K562 (cell line): ENCODE measurements at regions not wholly inside any gene's neighbourhood (a gene's known extent, or its start where the extent isn't known, plus 50 kb on each side); places are given as distances from the start of the nearest gene placed in this dataset.

Experiments used
- ATAC-seq: fragments of 200-7000 bp; cut with Tn5 transposase; 3 replicates; pipeline ENCODE4 v1.9.1; 2020; ENCODE audit warnings: moderate library complexity
- BruUV-seq: library from RNA; stranded (reverse); fragments of 400-500 nt; replicated peaks from 2 replicates; lab custom pipeline; 2021; lab: Mats Ljungman, UMichigan
- CTCF ChIA-PET: fragments of 300-600 bp; formaldehyde crosslinking; extraction: SDS; loops from one replicate; lab custom pipeline; 2021; ENCODE audit warnings: low intra/inter-chr PET ratio; lab: Yijun Ruan, JAX
- POLR2A ChIA-PET: fragments of 300-600, 350-650 bp; sonication (Branson Sonifier 250); formaldehyde crosslinking; extraction: SDS; loops from one replicate; lab custom pipeline; 2021; ENCODE audit warnings: antibody characterized with exemption, inconsistent platforms; lab: Yijun Ruan, JAX
- DNase-seq, 4 experiments: peaks; one replicate each; pipeline versions ENCODE4 v3.0.0 to v3.0.0-alpha.2; 2011 to 2018; ENCODE audit warnings: low spot score in 3 of 4, mixed read lengths in 3 of 4; ENCODE audit errors: extremely low read depth in 1 of 4
- FAIRE-seq: peaks from 2 replicates; lab custom pipeline; 2011; peaks lifted over from hg19 to GRCh38; lab: Jason Lieb, UNC
- H2AFZ ChIP-seq: 2 replicates; pipeline ENCODE4 v1.6.0; 2011; ENCODE audit warnings: low read depth, low read length, control low read depth, inconsistent platforms
- H3K27ac ChIP-seq: fragments of 200-600 bp; 3 replicates; pipeline ENCODE4 v1.8.0; 2011; ENCODE audit warnings: low read depth, mild to moderate bottlenecking, control low read depth, inconsistent platforms, low read length, moderate library complexity, mixed read lengths; ENCODE audit errors: extremely low read depth
- H3K27me3 ChIP-seq, 2 experiments: fragments of 300-600 bp in 1 of 2; 2 replicates in 1 of 2; 3 replicates in 1 of 2; pipeline versions ENCODE4 v1.6.0 to v1.8.0; 2011; ENCODE audit warnings: inconsistent platforms in 2 of 2, low read length in 2 of 2, mild to moderate bottlenecking in 1 of 2, mixed read lengths in 1 of 2, moderate library complexity in 1 of 2; ENCODE audit not compliant: control insufficient read depth in 2 of 2, insufficient read depth in 2 of 2
- H3K36me3 ChIP-seq: fragments of 300-600 bp; 3 replicates; pipeline ENCODE4 v1.8.0; 2011; ENCODE audit warnings: mild to moderate bottlenecking, low read length, inconsistent platforms; ENCODE audit not compliant: control insufficient read depth, insufficient read depth
- H3K4me1 ChIP-seq, 2 experiments: fragments of 200-600 bp in 1 of 2; replicated peaks in 1 of 2; 2 replicates in 1 of 2; 3 replicates in 1 of 2; pipeline versions ENCODE4 v1.5.1 to v1.8.0; 2011; ENCODE audit warnings: inconsistent platforms in 2 of 2, low read length in 2 of 2, mild to moderate bottlenecking in 1 of 2, mixed read lengths in 1 of 2, moderate library complexity in 1 of 2; ENCODE audit not compliant: control insufficient read depth in 2 of 2, insufficient read depth in 2 of 2
- H3K4me2 ChIP-seq: 2 replicates; pipeline ENCODE4 v1.6.1; 2011; ENCODE audit warnings: low read length, control low read depth, inconsistent platforms, mixed read lengths; ENCODE audit not compliant: insufficient read depth
- H3K4me3 ChIP-seq: fragments of 200-600 bp; sonication (generic), shearing (Covaris generic); 2 replicates; pipeline ENCODE4 v1.5.1; 2016; ENCODE audit warnings: control low read depth, inconsistent platforms
- H3K79me2 ChIP-seq: fragments of 200-600 bp; 3 replicates; pipeline ENCODE4 v1.8.0; 2011; ENCODE audit warnings: low read length, inconsistent platforms; ENCODE audit not compliant: control insufficient read depth, insufficient read depth
- H3K9ac ChIP-seq, 2 experiments: 2 replicates each; pipeline versions ENCODE4 v1.6.0 to v1.6.1; 2011; ENCODE audit warnings: low read depth in 2 of 2, low read length in 2 of 2, control low read depth in 1 of 2, inconsistent platforms in 1 of 2, mild to moderate bottlenecking in 1 of 2, mixed read lengths in 1 of 2; ENCODE audit not compliant: insufficient read depth in 1 of 2
- H3K9me1 ChIP-seq: one replicate; pipeline ENCODE4 v1.6.0; 2011; ENCODE audit warnings: inconsistent platforms, mild to moderate bottlenecking, low read length, moderate library complexity; ENCODE audit not compliant: control insufficient read depth, insufficient read depth
- H3K9me3 ChIP-seq: replicated peaks from 2 replicates; pipeline ENCODE4 v1.5.1; 2011; ENCODE audit warnings: low read depth, low read length, inconsistent platforms; ENCODE audit not compliant: control insufficient read depth, insufficient read depth
- H4K20me1 ChIP-seq: replicated peaks from 2 replicates; pipeline ENCODE4 v1.6.1; 2011; ENCODE audit warnings: low read length, inconsistent platforms, mixed read lengths; ENCODE audit not compliant: control insufficient read depth, insufficient read depth
- BHLHE40 ChIP-seq: IDR thresholded peaks from 2 replicates; pipeline ENCODE4 v1.6.1; 2011; ENCODE audit warnings: low read length, improper control_type of control experiment
- CAMTA2 ChIP-seq: fragments of 250-450 bp; sonication (Bioruptor Pico); conservative IDR thresholded peaks from 2 replicates; pipeline ENCODE4 v1.5.1; 2022
- CBX2 ChIP-seq: fragments of 200-600 bp; sonication (generic); IDR thresholded peaks from one replicate; pipeline ENCODE4 v1.6.1; 2012; ENCODE audit warnings: mild to moderate bottlenecking, low read length, inconsistent platforms; ENCODE audit not compliant: insufficient read depth, poor library complexity, severe bottlenecking
- CREBBP ChIP-seq: IDR thresholded peaks from one replicate; pipeline ENCODE4 v1.6.1; 2012; ENCODE audit warnings: low read depth, mild to moderate bottlenecking, control low read depth, inconsistent platforms, low read length
- EGR1 ChIP-seq: fragments of 450-650 bp; conservative IDR thresholded peaks from 2 replicates; pipeline ENCODE4 v1.6.1; 2017; ENCODE audit warnings: mild to moderate bottlenecking
- HEY1 ChIP-seq: fragments of 250-450 bp; sonication (Bioruptor Pico); IDR thresholded peaks from 2 replicates; pipeline ENCODE4 v1.5.0; 2020; ENCODE audit warnings: mild to moderate bottlenecking, moderate library complexity, borderline replicate concordance
- HOXB6 ChIP-seq: fragments of 250-450 bp; sonication (Bioruptor Pico); IDR thresholded peaks from 2 replicates; pipeline ENCODE4 v1.5.1; 2022; ENCODE audit warnings: mild to moderate bottlenecking, borderline replicate concordance
- JUNB ChIP-seq: fragments of 450-650 bp; formaldehyde crosslinking; conservative IDR thresholded peaks from 2 replicates; pipeline ENCODE4 v1.4.0; 2020; ENCODE audit warnings: mild to moderate bottlenecking
- JUND ChIP-seq, 2 experiments: IDR thresholded peaks; 2 replicates in 1 of 2; 3 replicates in 1 of 2; pipeline ENCODE4 v1.6.1; 2011; ENCODE audit warnings: borderline replicate concordance in 2 of 2, low read depth in 2 of 2, low read length in 2 of 2, improper control_type of control experiment in 1 of 2, missing biosample characterization in 1 of 2, missing genetic modification characterization in 1 of 2, missing genetic modification reagents in 1 of 2
- MAFF ChIP-seq: IDR thresholded peaks from 2 replicates; pipeline ENCODE4 v1.6.1; 2012; ENCODE audit warnings: low read length, improper control_type of control experiment
- MYC ChIP-seq, 2 experiments: fragments of 250-450 bp in 1 of 2; sonication (Bioruptor Pico) in 1 of 2; IDR thresholded peaks; 2 replicates each; pipeline versions ENCODE4 v1.5.1 to v1.6.1; 2012 to 2021; ENCODE audit warnings: low read depth in 2 of 2, borderline replicate concordance in 1 of 2, improper control_type of control experiment in 1 of 2, low read length in 1 of 2, mild to moderate bottlenecking in 1 of 2, moderate library complexity in 1 of 2
- RFX5 ChIP-seq: IDR thresholded peaks from 2 replicates; pipeline ENCODE4 v1.6.1; 2011; ENCODE audit warnings: low read depth, mild to moderate bottlenecking, improper control_type of control experiment, low read length
- ZNF274 ChIP-seq: IDR thresholded peaks from 2 replicates; pipeline ENCODE4 v1.6.1; 2011; ENCODE audit warnings: low read depth, mild to moderate bottlenecking, low read length, moderate library complexity, borderline replicate concordance
- ZNF586 ChIP-seq: fragments of 450-650 bp; formaldehyde crosslinking; conservative IDR thresholded peaks from 2 replicates; pipeline ENCODE4 v1.4.0; 2020; ENCODE audit warnings: mild to moderate bottlenecking, moderate library complexity
- ZNF75A ChIP-seq: fragments of 450-650 bp; formaldehyde crosslinking; IDR thresholded peaks from 2 replicates; pipeline ENCODE4 v1.4.0; 2020; ENCODE audit warnings: mild to moderate bottlenecking
- WGBS: fragments of 100-300 bp; shearing (Covaris generic); methylation state at CpG from one replicate; pipeline ENCODE4 v1.1.6; 2016; ENCODE audit warnings: low coverage, mixed read lengths; ENCODE audit not compliant: insufficient coverage; ENCODE audit errors: missing lambda C conversion rate; 5-methylcytosine and 5-hydroxymethylcytosine counted together
- in situ Hi-C: fragments of 300-500 bp; cut with MboI; formaldehyde crosslinking; loops from 4 replicates; pipeline ENCODE4 v1.15.0; 2018; ENCODE audit warnings: inconsistent platforms, mixed read lengths
- intact Hi-C: fragments of 100-400 bp; cut with micrococcal nuclease; formaldehyde crosslinking; loops from 2 replicates; pipeline ENCODE4 v1.14.2; 2022
- TF ChIP-seq, protein P1 (sequence below): fragments of 150-350 bp; IDR thresholded peaks from 2 replicates; pipeline ENCODE4 v1.6.1; 2014; ENCODE audit warnings: low read depth, mild to moderate bottlenecking, low read length, borderline replicate concordance

DNA sequence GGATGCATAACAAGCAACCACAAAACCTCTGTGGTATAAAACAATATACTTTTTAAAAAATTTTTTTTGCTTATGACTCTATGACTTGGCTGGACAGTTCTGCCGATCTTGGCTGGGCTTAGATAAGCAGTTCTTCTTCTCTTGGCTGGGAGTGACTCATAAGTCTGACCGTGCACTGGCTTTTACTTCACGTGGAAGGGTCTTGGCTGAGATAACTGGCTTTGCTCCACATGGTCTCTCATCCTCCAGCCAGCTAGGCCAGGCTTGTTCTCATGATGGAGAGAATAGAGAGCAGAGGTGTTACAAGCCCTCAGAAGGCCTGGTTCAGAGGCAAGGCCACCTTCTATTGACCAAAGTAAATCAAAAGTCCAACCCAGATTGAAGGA is 178.9 kb upstream of the SERPINE2 start:
- in situ Hi-C loops = no loop called here
- ATAC-seq = no peak
- Histone ChIP-seq H3K4me1 (no peaks in the 10 kb centered on the region), H3K27ac (no peak overlapping the region), H3K4me2 (no peak overlapping the region), H3K36me3 (no peaks in the 10 kb centered on the region), H3K27me3 (no peaks in the 10 kb centered on the region), H3K9ac (no peak overlapping the region), H4K20me1 (no peaks in the 10 kb centered on the region), H3K9me3 (no peaks in the 10 kb centered on the region), H3K9me1 (no peaks in the 10 kb centered on the region), H3K79me2 (no peaks in the 10 kb centered on the region), H3K4me3 (no peak overlapping the region), H2AFZ (no peak overlapping the region)
- BruUV-seq = no TSS peak
- 0% methylated on average over 3 of the region's 3 CpGs for WGBS
- ChIA-PET POLR2A (no interaction called here), CTCF (no interaction called here)
- FAIRE-seq = no peak
- TF ChIP-seq CAMTA2 (CRISPR knock-in tag) (no peak), ZNF274 (no peak), MAFF (no peak), MYC (IDR thresholded peaks at IDR 0.05; ENCODE audit: low read depth, low read length) (no peak), MYC (CRISPR knock-in tag; IDR thresholded peaks at IDR 0.05; ENCODE audit: borderline replicate concordance, low read depth) (no peak), EGR1 (no peak), HOXB6 (CRISPR knock-in tag) (no peak), CBX2 (no peak), ZNF586 (no peak), ZNF75A (CRISPR knock-in tag) (no peak), RFX5 (no peak), CREBBP (no peak), HEY1 (no peak), JUND (IDR thresholded peaks at IDR 0.05; ENCODE audit: borderline replicate concordance, low read depth, low read length) (no peak), JUND (tag; IDR thresholded peaks at IDR 0.05; ENCODE audit: borderline replicate concordance, low read depth, low read length) (peak; percentile 33; the same call in 1 of the 3 replicates), JUNB (CRISPR knock-in tag) (no peak), BHLHE40 (0 out of 2 replicates have a peak, but pooled peaks have one; percentile 27)
- TF ChIP-seq, protein P1, sequence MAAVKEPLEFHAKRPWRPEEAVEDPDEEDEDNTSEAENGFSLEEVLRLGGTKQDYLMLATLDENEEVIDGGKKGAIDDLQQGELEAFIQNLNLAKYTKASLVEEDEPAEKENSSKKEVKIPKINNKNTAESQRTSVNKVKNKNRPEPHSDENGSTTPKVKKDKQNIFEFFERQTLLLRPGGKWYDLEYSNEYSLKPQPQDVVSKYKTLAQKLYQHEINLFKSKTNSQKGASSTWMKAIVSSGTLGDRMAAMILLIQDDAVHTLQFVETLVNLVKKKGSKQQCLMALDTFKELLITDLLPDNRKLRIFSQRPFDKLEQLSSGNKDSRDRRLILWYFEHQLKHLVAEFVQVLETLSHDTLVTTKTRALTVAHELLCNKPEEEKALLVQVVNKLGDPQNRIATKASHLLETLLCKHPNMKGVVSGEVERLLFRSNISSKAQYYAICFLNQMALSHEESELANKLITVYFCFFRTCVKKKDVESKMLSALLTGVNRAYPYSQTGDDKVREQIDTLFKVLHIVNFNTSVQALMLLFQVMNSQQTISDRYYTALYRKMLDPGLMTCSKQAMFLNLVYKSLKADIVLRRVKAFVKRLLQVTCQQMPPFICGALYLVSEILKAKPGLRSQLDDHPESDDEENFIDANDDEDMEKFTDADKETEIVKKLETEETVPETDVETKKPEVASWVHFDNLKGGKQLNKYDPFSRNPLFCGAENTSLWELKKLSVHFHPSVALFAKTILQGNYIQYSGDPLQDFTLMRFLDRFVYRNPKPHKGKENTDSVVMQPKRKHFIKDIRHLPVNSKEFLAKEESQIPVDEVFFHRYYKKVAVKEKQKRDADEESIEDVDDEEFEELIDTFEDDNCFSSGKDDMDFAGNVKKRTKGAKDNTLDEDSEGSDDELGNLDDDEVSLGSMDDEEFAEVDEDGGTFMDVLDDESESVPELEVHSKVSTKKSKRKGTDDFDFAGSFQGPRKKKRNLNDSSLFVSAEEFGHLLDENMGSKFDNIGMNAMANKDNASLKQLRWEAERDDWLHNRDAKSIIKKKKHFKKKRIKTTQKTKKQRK = no peak
- DNase-seq = no peak
- intact Hi-C loops = no loop called here
